ACC112 (cell line): ENCODE measurements at regions not wholly inside any gene's neighbourhood (a gene's known extent, or its start where the extent isn't known, plus 50 kb on each side); places are given as distances from the start of the nearest gene placed in this dataset.

Experiments used
- H2AFZ ChIP-seq: fragments of 200-600 bp; sonication (generic); one replicate; pipeline ENCODE4 v1.6.0; 2017; ENCODE audit warnings: antibody characterized with exemption, low read length; ENCODE audit not compliant: unreplicated experiment
- H3K27ac ChIP-seq: fragments of 200-600 bp; sonication (generic); 2 replicates; pipeline ENCODE4 v1.5.1; 2014; ENCODE audit warnings: low read depth, mild to moderate bottlenecking, antibody characterized with exemption, low read length, moderate library complexity
- H3K27me3 ChIP-seq: fragments of 200-600 bp; sonication (generic); 2 replicates; pipeline ENCODE4 v1.6.1; 2014; ENCODE audit warnings: mild to moderate bottlenecking, antibody characterized with exemption, low read length, moderate library complexity, mixed read lengths; ENCODE audit not compliant: insufficient read depth
- H3K36me3 ChIP-seq: fragments of 200-600 bp; sonication (generic); 2 replicates; pipeline ENCODE4 v1.6.1; 2016; ENCODE audit warnings: mild to moderate bottlenecking, antibody characterized with exemption, low read length, moderate library complexity, mixed read lengths; ENCODE audit not compliant: insufficient read depth
- H3K4me1 ChIP-seq: fragments of 200-600 bp; sonication (generic); one replicate; pipeline ENCODE4 v1.6.1; 2016; ENCODE audit warnings: low read length, mixed read lengths; ENCODE audit not compliant: insufficient read depth, unreplicated experiment, control insufficient read depth
- H3K4me3 ChIP-seq: fragments of 200-600 bp; sonication (generic); 2 replicates; pipeline ENCODE4 v1.5.1; 2014; ENCODE audit warnings: mild to moderate bottlenecking, low read depth, low read length
- H3K79me2 ChIP-seq: fragments of 200-600 bp; sonication (generic); one replicate; pipeline ENCODE4 v1.6.0; 2016; ENCODE audit warnings: low read length; ENCODE audit not compliant: control insufficient read depth, unreplicated experiment, insufficient read depth

- H3K36me3 ChIP-seq = no peaks in the 10 kb centered on the region
- H3K4me1 ChIP-seq = no peaks in the 10 kb centered on the region
- no peak overlapping the region for H3K4me3 ChIP-seq
- H3K79me2 ChIP-seq = no peaks in the 10 kb centered on the region
- H3K27me3 ChIP-seq = no peaks in the 10 kb centered on the region
- H2AFZ ChIP-seq = no peak overlapping the region
- no peak overlapping the region for H3K27ac ChIP-seq
These were observed 696.7 kb downstream of the TNS3 start for GRCh38 chr7:46885167-46885566.

DNA sequence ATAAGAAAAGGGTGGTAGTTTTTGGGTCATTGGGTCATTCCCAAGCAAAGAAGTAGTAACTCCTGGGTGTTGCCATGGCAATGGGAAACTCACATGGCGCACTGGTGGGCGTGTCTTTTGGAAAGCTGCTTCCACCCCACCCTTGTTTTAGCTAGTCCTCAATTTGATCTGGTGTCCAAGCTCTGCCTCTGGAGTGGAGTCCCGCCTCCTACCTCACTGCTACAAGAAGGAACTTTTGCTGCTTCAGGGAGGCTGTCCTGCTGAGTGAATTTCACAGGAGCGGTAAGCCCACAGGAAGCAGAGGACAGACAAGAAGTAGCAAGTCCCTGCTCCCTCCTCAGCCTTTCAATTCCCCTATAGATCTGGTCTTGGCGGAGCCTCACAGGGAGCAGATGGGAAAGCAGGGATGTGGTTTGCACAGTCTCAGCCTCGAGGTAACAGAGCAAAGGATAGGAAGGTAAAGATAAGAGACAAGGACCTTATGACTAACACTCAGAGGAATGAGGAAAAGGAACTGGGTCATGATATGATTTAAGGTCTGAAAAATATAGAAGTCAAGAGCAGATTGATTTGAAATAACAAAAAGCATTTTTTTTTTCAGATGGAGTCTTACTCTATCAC is 700.3 kb downstream of the TNS3 start:
- Histone ChIP-seq H3K4me1 (no peaks in the 10 kb centered on the region), H3K79me2 (no peaks in the 10 kb centered on the region), H2AFZ (no peak overlapping the region), H3K4me3 (no peak overlapping the region), H3K27me3 (no peaks in the 10 kb centered on the region), H3K36me3 (no peaks in the 10 kb centered on the region), H3K27ac (no peak overlapping the region)

DNA sequence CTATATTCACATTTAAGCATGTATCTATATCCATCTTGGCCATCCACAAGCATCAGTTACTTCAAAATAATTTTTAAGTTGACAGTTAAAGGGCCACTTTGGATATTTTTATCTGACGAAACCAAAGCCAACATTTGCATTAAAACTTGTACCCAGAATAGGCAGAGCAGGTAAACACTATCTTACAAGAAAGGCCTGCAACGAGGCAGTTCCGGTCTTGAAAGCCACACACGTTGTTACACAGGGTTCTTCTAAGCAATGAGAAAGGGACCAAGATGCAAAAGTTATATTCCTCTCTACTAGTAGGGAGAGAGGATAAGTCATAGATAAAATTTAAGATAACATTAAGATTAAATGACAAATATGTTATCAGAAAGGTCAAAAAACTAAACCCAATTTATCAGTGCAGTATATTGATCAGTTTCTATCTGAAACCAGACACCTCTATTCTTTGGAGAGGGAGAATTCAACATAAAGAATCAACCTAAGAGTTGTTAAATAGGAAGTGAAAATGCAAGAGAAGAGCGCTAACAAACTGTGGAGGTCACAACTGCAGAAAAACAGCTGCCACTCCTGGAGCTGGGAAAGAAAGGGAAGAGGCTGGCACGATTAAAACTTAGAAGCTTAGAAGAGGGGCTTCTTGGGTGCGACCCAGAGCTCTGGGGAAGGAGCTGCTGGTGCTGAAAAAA is 701.3 kb downstream of the TNS3 start:
- Histone ChIP-seq H3K79me2 (no peaks in the 10 kb centered on the region), H2AFZ (no peak overlapping the region), H3K27ac (no peak overlapping the region), H3K4me3 (no peak overlapping the region), H3K27me3 (no peaks in the 10 kb centered on the region), H3K36me3 (no peaks in the 10 kb centered on the region), H3K4me1 (no peaks in the 10 kb centered on the region)

GRCh38 chr7:46879783-46880182 is 702.1 kb downstream of the TNS3 start:
- Histone ChIP-seq H2AFZ (no peak overlapping the region), H3K27ac (no peak overlapping the region), H3K4me1 (no peaks in the 10 kb centered on the region), H3K79me2 (no peaks in the 10 kb centered on the region), H3K4me3 (no peak overlapping the region), H3K36me3 (no peaks in the 10 kb centered on the region), H3K27me3 (no peaks in the 10 kb centered on the region)

DNA sequence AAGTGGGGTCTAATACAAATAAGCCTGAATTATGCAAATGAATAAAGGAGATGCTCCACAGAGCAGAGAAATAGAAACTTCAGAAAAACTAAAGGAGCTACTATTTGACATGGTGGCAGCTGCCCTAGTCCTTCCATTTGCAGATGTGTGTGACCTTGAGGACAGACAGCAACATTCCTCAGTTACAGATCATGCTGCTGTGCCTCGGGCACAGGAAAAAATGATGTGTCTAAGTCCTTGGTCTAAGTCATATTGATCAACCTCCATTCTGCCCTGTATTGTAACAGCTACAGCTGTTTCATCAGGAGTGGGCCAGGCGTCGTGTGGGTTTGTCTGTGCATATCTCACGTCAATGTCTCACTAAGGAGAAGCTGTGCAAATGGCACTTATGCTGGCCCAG is 710.4 kb downstream of the TNS3 start:
- H3K79me2 ChIP-seq = no peaks in the 10 kb centered on the region
- peak overlapping the region; percentile 27 for H2AFZ ChIP-seq
- no peaks in the 10 kb centered on the region for H3K4me1 ChIP-seq
- no peaks in the 10 kb centered on the region for H3K36me3 ChIP-seq
- H3K27me3 ChIP-seq = no peaks in the 10 kb centered on the region
- no peak overlapping the region for H3K27ac ChIP-seq
- no peak overlapping the region for H3K4me3 ChIP-seq

DNA sequence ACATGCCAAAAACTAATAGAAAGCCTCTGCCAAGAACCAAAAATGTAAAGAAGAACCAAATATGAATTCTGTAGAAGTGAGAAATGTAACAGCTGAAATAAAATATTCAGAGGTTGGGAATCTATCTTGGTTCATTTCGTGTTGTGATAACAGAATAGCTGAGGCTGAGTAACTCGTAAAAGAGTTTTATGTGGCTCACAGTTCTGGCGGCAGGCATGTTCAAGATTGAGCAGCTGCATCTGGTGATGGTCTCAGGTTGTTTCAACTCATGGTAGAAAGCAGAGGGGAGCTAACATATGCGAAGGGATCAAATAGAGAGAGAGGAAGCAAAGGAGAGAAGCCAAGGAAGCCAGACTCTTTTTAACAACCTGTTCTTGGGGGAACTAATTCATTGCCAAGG is 717.2 kb downstream of the TNS3 start:
- no peak overlapping the region for H3K4me3 ChIP-seq
- no peaks in the 10 kb centered on the region for H3K36me3 ChIP-seq
- peaks cover 10% of the 10 kb centered on the region for H3K4me1 ChIP-seq
- H2AFZ ChIP-seq = no peak overlapping the region
- H3K79me2 ChIP-seq = no peaks in the 10 kb centered on the region
- no peak overlapping the region for H3K27ac ChIP-seq
- no peaks in the 10 kb centered on the region for H3K27me3 ChIP-seq

- H2AFZ ChIP-seq = peak overlapping the region; percentile 94
- H3K4me1 ChIP-seq = peaks cover 16% of the 10 kb centered on the region
- no peaks in the 10 kb centered on the region for H3K27me3 ChIP-seq
- H3K27ac ChIP-seq = peak overlapping the region; percentile 76
- H3K4me3 ChIP-seq = no peak overlapping the region
- no peaks in the 10 kb centered on the region for H3K36me3 ChIP-seq
- no peaks in the 10 kb centered on the region for H3K79me2 ChIP-seq
These were observed 721.9 kb downstream of the TNS3 start for GRCh38 chr7:46859963-46860475.

DNA sequence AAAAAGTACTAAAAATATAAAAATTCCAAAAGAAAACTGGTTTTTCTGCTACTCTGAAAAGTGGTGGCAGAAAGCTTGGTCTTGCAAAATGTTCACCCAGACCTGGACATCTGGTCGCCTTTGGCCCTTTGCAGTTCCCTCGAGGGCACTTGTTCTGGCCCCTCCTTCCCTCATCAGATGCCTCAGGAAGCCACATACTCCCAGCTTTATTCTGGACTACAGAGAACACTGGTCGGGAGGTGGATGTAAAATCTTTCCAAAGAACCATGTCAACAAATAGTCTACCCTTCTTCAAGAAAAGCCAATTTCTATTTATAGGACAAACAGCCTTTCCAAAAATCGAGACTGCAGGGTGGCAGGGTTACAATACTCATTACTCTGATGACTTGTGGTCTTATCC is 726.1 kb downstream of the TNS3 start:
- Histone ChIP-seq H3K4me1 (peaks cover 16% of the 10 kb centered on the region), H2AFZ (no peak overlapping the region), H3K27ac (no peak overlapping the region), H3K79me2 (no peaks in the 10 kb centered on the region), H3K27me3 (no peaks in the 10 kb centered on the region), H3K36me3 (no peaks in the 10 kb centered on the region), H3K4me3 (no peak overlapping the region)

GRCh38 chr7:46854958-46855473 is 726.9 kb downstream of the TNS3 start:
- Histone ChIP-seq H3K27ac (peak overlapping the region; percentile 39), H2AFZ (no peak overlapping the region), H3K36me3 (no peaks in the 10 kb centered on the region), H3K79me2 (no peaks in the 10 kb centered on the region), H3K4me1 (peaks cover 9% of the 10 kb centered on the region), H3K27me3 (no peaks in the 10 kb centered on the region), H3K4me3 (no peak overlapping the region)

GRCh38 chr7:46853451-46853850 is 728.5 kb downstream of the TNS3 start:
- Histone ChIP-seq H3K4me3 (no peak overlapping the region), H3K4me1 (peaks cover 4% of the 10 kb centered on the region), H3K36me3 (no peaks in the 10 kb centered on the region), H3K27me3 (no peaks in the 10 kb centered on the region), H2AFZ (no peak overlapping the region), H3K79me2 (no peaks in the 10 kb centered on the region), H3K27ac (no peak overlapping the region)

DNA sequence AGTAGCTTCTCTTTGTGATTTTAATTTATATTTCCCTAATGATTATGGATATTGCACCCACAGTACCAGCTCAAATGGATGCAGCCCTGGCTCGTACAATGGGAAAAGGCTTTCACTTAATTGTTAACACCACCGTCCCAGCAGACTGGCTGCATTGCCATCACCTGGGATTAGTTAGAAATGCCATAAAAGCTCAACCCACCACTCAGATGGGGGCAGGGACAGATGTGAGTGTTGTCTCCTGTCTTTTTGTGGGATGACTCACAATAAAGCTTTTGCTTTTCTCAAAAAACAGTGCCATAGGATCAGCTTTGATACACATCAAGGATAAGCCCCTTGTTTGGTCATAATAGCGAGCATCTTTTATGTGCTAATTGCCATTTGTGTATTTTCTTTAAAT is 729.1 kb downstream of the TNS3 start:
- Histone ChIP-seq H3K4me1 (peaks cover 4% of the 10 kb centered on the region), H3K27me3 (no peaks in the 10 kb centered on the region), H3K79me2 (no peaks in the 10 kb centered on the region), H3K27ac (no peak overlapping the region), H2AFZ (no peak overlapping the region), H3K36me3 (no peaks in the 10 kb centered on the region), H3K4me3 (no peak overlapping the region)
